CD4-positive, alpha-beta T cell treated with Interleukin-15 for 4 hours (primary cell): ENCODE measurements at regions not wholly inside any gene's neighbourhood (a gene's known extent, or its start where the extent isn't known, plus 50 kb on each side); places are given as distances from the start of the nearest gene placed in this dataset.
"Not testable (repeated sequence)": the region's sequence is repeated elsewhere in the genome, so short reads cannot be mapped to it uniquely, and the experiment has no call there.

Experiments used
- DNase-seq: peaks from one replicate; pipeline ENCODE4 v3.0.0-alpha.2; 2020; ENCODE audit warnings: low spot score

DNA sequence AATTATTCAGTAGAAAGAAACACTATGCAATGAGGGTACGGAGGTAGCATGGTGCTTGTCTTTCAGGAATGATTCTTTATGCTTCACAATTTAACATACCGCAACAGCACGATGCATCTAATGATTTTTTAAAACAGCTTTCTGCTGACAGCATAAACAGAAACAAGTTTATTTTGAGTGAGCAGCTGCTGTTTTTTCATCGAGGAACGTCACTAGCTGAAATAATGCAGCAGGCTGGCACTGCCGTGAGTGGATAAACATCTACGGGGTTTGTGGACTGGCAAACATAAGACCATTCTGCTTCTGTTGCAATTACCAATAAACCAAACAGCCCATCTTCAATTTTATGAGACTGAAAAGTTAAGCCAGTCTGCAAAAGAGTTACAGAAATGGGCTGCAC, 871.8 kb downstream of the RPS29 start:
- no peak for DNase-seq

DNA sequence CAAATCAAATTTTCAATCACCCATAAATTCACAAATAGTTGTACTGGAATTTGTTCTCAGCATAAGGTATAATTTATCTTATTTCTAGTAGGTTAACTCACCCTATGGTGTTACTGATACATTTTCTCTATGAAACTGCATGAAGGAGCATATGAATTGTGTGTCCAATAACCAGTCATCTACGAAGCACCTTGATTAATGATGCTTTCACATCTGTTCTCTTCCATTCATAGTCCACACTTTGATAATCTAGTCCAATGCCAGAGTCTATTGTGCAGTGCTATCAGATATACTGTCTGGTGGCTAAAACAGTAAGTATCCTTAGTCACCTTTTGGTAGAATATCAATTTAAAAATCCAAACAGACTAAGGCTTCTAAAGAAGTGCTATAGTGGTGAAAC, 876.0 kb downstream of the RPS29 start:
- no peak for DNase-seq

DNA sequence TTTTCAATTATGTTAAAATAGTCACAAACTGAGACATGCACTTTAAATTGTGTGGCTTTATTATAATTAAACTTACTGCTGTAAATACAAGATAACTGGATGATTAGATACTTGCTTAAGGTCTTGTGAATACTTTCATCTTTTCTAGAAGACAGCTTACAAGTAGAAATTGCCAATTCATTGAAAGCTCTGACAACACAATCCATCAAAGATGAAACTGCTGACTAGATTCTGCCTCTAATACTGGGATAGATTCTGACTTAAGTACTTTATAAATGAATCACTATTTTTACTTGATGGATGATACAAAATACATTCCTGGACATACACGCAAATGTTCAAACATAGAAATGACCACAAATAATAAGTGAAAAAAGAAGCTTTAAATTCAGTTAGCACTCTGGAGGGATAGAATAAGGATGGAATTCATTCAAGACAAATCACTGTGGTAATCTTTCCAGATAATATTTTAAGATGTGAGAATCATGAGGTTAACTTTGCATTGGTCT, 876.8 kb downstream of the RPS29 start:
- no peak for DNase-seq

DNA sequence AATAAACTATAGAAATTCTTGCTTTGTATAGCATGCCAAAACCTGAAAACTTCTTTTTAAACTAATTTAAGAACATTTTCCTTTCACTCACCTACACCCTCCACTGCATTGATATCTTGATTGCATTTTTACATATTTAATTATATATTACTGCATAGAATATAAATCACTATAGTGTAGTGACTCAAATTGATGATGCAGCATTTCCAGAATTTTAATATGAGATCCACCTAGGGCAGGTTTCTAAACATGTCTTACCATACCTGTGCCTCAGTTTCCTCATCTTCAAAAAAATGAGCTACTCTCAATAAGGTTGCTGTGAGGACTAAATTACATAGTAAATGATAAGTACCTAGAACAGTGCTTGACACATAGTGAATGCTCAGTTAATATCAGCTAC, 881.5 kb downstream of the RPS29 start:
- DNase-seq, result no peak

DNA sequence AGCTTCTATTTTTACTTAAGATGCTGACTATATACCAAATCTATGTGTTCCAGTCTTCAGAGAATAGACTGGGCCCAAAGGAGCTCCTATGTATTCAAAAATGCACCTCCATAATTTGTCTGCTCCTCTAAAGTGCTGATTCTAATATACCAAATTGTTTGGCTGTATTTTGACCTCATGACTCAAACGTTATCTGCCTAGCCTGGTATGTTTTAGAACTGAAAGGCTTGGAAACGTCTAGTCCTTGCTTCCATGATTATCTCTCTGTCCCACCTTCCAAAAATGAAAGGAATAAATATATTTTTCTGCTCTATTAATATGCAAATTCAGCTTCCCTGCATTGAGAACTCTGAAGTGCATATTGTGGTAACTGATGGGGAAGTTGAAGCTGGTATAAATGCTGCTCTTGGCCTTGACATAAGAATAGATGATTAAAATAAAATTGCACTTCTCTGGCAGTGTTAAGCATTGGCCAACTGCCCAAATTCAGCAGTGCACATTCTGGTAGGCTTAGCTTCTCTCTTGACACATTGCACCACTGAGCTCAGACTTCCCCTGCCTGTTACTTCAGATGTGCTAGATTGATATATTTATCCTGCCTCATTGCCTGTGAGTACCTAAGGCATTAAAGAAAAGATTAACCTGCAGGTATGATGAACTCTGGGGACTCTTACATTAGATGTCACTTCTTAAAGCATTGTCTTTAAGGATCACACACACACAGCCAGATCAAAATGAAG, 882.3 kb downstream of the RPS29 start:
- DNase-seq, result no peak

DNA sequence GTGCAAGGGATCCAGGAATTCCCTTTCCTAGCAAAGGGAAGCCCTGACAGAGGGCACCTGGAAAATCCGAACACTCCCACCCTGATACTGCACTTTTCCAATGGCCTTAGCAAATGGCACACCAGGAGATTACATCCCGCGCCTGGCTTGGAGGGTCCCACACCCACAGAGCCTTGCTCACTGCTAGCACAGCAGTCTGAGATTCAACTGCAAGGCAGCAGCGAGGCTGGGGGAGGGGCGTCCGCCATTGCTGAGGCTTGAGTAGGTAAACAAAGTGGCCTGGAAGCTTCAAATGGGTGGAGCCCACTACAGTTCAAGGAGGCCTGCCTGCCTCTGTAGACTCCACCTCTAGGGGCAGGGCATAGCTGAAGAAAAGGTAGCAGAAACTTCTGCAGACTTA, 888.8 kb downstream of the RPS29 start:
- DNase-seq, result not testable (repeated sequence)

DNA sequence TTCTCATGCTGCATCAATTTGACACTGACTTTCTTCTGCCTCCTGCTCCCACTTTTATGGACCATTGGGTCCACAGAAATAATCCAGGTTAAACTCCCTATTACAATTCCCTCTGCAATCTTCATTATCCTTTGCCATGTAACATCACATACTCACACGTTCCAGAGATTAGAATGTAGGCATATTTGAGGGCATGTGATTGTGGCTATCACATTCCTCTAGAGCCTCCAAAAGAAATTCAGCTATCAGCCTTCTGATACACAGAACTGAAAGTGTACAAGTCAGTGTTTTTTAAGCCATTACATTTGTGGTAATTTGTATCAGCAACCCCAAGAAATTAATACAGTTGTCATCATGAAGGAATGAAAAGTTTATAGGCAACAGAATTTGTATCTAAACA, 892.4 kb downstream of the RPS29 start:
- no peak for DNase-seq

DNA sequence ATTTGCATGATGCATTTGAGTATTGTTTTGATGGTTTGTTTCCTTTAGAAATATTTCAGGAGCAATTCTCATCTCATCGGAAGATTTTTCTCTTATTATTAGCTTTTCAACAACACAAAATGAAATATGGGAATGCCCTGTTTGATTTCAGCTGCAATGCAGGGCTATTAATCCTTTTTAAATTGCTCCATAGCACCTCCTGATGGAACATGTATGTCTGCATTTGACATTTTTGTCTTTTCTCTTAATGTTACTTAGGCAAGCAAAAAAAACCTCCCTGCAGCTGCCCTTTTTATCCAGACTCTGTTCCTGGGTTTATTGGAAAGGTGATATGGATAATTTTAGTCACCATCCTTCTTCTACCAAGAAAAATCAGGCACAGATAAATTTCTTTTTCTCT, 895.8 kb downstream of the RPS29 start:
- DNase-seq, result no peak

DNA sequence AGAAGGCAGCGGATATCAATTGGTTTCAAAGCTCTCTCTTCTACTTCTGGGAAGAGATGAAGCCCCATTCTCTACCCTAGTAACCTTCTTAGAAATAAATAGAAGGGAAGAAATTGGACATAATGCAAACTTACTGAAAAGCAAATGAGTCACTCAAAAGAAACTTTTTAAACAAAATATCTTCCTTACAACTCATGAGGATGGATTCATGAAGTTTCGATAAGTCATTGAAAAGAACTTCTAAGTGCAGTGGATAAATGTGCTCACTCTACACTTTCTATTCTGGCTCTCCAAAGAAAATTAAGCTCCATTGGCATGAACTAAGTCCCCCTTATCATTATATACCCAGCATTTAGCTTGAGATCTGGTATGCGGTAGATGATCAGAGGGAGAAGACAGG, 899.5 kb downstream of the RPS29 start:
- DNase-seq, result no peak

DNA sequence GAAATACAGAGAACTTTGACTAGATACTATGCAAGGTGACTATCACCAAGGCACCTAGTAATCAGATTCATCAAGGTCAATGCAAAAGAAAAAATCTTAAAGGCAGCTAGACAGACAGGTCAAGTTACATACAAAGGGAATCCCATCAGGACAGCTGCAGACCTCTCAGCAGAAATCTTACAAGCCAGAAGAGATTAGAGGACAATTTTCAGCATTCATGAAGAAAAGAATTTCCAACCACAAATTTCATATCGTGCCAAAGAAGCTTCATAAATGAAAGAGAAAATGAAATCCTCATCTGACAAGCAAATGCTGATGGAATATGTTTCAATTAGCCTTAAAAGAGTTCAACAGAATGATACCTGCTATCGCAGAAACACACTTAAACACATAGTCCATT, 913.7 kb downstream of the RPS29 start:
- DNase-seq, result no peak

DNA sequence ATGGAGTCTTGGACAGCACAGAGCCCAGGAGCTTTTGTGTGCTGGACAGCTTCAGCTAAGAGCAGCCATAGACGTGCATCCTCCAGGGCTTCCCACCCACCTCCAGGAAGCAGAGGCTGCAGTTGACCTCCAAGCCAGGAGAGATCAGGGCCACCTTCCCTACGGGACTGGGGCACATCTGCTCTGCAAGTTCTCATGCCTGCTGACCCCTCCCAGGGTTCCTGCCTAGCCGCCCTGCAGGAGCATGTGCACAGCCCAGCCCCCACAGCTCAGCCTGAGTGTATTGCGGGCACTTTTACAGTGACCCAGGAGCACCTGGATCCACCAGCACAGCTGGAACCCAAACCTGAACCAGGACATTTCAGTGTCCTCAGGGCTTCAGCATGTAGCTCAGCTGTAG, 915.2 kb downstream of the RPS29 start:
- no peak for DNase-seq

DNA sequence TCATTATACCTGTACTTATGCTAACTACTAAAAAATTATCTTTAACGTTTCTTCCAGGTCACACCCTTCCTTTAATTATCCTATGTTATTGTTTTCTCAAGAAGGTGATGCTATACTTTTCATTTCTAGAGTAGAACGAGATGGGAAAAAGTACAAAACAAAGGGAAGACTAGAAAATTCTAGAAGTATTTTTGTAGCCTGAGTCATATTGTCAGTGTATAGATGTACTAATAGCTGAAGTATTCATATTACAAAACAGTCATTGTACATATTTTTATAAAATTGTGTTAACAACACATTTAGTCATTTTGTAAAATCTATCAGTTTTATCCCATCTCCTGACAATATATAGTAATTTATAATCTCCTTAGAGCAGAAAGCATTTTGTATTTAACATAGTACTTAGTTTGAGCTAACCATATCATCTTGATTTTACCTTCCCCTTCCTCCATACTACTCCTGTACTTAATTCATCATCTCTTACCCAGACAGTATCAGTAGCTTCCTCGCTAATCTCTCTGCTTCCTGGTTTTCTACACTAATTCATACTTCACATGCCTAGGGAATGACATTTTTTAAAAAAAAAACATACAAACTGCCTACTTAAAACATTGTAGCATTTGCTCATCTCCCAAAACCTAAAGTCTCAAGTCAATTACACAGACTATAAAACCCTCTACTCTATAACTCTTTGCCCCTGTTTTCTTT, 920.9 kb downstream of the RPS29 start:
- DNase-seq, result no peak

DNA sequence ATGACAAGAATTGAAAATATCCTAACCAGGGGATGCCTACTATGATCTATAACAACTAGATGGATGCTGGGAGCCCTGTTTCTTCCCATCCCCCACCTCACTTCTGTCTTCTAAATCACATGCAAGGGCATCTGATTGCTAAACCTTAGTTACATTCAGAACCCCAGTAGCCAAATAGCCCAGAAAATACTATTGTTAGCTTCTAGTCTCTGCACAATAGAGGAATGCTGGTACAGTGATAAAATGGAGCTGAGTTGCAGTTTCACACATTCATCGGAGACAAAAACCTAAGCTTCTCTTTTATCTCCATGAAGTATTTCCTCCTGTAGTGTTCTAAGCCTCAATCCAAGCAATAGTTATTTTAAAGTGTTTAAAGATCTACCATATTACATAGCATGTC, 942.9 kb downstream of the RPS29 start:
- DNase-seq, result no peak

DNA sequence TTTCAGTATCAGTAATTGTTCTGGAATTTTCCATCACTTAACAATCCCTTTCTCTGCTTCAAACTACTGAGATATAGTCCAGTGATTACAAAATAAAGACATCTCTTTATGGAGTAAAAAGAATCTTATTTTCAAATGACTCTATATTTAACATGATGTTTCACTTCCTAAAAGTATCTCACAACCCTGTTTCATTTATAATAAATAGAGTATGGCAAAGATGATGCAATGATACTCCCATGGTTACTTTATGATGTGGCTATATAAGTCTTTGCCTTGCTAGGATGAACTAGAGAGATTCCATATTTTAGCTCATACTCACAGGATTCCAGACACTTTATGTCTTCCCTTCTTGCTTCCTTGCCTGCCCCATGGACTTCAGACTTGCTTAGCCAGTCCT, 953.5 kb upstream of the MDGA2 start:
- DNase-seq, result no peak

DNA sequence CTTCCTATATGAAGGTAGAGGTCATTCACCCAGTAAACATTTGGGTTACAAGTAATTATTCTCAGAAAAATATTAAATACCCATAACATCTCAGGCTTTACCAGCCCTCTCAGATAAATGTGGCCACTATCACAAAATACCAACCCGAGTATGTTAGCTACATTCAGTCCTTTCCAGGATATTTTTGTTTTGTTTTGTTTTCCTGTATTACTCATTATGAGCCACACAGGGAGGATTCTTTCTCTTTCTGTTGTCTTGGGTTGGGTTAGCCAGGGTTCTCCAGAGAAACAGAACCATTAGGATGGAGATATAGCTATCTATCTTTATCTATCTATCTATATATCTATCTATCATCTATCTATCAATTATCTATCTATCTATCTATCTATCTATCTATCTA, 947.6 kb upstream of the MDGA2 start:
- DNase-seq, result no peak

DNA sequence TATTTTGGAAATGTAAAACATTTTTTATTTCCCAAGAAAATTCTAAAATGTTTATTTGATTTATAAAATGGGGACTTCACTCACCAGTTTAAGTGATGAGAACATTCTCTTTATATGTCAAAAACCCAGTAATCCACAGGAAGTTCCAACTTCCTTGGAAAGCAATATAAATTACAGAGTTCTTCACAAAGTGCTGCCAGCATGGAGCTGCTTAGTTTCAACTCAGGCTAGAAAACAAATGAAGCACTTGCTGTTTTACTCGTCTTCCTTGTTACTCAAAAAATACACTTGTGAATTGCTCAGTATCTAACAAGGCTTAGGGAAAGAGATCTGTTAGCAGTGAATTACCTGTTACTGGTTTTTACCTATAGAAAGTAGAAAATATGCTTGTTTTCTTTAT, 942.7 kb upstream of the MDGA2 start:
- no peak for DNase-seq

DNA sequence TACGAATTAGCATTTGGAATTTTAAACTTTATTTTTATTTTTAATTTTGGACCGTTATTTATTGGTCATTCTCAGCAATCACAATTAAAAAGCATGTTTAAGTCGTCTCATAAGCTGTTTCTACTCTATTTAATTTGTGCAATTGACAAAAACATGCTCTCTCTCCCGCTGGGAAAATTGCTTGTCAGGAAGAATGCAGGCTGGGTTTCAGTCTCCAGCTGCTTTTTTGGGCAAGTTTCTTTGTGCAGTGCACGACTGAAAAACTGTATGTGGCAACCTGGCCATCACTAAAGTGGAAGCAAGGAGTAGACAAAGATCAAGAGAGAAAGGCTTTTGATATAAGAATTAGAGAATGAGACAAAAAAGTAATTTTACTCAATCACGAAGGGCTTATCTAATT, 941.5 kb upstream of the MDGA2 start:
- no peak for DNase-seq

DNA sequence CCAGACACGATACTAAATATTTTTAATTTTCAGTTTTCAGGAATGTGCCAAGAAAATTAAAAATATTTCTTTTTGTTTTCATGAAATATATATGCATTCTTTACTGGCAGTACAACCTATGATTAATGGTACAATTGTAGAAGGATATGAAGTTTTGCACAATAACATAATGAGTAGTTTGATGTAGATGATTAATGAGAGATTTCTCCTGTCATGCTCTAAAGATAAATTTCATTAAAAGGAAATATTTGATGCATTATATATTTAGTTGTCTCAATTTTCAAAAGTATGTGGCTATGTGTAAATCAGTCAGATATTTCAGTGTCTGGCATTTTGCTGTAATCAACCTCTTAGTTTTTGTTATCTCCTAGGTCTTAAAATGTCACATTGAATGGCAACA, 940.2 kb upstream of the MDGA2 start:
- DNase-seq, result no peak

DNA sequence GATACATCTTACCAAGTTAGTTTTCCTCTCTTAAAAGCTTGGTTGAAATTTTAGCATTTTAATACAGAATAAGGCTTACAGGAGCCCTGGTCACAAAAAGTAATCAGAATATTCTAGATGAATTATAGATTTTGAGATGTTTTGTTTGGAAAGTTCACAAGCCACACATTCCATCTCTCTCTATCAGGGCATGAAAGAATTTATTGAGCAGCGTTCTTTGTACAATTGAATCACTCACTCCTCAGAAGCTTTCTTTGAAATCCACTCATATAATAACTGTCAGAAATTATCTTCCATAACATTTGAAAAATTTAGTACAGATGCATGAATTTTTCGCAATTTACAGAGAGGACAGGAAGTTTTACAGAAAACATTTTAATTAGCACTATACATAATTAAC, 938.6 kb upstream of the MDGA2 start:
- no peak for DNase-seq

DNA sequence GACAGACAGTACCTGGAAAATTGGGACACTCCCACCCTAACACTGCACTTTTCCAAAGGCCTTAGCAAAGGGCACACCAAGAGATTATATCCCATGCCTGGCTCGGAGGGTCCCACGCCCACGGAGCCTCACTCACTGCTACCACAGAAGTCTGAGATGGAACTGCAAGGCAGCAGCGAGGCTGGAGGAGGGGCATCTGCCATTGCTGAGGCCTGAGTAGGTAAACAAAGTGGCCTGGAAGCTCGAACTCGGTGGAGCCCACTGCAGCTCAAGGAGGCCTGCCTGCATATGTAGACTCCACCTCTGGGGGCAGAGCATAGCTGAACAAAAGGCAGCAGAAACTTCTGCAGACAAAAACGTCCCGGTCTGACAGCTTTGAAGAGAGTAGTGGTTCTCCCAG, 931.6 kb upstream of the MDGA2 start:
- not testable (repeated sequence) for DNase-seq

DNA sequence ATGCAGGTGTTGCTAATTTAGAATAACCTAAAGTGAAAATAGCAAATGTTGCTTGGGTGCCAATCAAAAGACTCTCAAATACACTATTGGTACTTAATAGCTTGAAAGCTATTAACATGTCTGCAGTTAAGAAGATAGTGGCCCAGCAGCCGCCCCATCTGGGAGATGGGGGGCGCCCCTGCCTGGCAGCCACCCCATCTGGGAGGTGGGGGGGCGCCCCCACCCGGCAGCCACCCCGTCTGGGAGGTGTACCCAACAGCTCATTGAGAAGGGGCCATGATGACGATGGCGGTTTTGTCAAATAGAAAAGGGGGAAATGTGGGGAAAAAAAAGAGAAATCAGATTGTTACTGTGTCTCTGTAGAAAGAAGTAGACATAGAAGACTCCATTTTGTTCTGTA, 923.1 kb upstream of the MDGA2 start:
- no peak for DNase-seq

DNA sequence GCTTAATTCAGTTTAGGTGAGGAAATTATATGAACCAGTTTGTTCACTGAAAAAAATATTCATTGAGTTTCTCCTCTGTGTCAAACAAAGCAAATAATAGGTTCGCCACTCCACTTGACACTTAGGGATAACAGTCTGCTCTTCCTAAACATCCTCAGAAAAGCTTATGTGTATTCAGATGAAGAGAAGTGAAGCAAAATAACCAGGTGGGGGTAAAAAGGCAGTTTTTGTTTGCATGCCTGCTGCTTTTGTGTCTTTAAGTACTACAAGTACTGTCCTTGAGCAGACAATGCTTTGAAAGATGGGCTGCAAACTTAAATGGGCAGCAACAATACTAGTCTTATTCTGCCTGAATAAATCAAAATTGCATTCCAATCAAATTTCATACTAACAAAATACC, 910.7 kb upstream of the MDGA2 start:
- DNase-seq, result no peak

DNA sequence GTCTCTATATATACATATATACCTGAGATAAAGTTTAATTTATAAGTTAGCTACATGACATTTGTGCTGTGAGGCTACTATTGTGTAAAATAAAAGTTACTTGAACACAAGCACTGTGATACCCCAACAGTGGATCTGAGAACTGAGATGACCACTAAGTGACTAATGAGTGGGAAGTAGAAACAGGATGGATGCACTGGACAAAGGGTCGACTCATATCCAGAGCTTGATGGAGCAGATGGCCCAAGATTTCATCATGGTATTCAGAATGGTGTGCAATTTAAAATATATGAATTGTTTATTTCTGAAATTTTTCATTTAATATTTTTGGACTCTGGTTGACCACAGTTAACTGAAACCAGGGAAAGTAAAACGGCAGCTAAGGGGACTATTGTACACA, 908.6 kb upstream of the MDGA2 start:
- no peak for DNase-seq

DNA sequence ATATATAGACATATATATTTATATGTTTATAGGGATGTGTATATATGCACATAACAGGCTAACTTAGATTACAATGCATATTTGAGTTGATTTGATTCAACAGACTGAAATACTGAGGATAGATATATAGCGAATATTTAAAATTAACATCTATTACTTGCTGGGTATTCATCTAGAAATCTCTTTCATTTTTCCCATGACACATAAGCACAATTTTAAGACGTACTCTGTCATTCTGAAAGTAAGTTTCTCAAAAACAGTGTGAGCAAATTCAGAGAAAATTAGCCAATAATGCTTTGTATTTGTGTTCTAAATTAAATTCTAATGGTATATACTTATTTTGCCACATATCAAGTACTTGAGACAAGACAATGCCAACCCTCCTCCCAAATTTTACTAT, 907.5 kb upstream of the MDGA2 start:
- no peak for DNase-seq
